ENCODE measurements at regions not wholly inside any gene's neighbourhood (a gene's known extent, or its start where the extent isn't known, plus 50 kb on each side); places are given as distances from the start of the nearest gene placed in this dataset.
"Not testable (repeated sequence)": the region's sequence is repeated elsewhere in the genome, so short reads cannot be mapped to it uniquely, and the experiment has no call there.

DNA sequence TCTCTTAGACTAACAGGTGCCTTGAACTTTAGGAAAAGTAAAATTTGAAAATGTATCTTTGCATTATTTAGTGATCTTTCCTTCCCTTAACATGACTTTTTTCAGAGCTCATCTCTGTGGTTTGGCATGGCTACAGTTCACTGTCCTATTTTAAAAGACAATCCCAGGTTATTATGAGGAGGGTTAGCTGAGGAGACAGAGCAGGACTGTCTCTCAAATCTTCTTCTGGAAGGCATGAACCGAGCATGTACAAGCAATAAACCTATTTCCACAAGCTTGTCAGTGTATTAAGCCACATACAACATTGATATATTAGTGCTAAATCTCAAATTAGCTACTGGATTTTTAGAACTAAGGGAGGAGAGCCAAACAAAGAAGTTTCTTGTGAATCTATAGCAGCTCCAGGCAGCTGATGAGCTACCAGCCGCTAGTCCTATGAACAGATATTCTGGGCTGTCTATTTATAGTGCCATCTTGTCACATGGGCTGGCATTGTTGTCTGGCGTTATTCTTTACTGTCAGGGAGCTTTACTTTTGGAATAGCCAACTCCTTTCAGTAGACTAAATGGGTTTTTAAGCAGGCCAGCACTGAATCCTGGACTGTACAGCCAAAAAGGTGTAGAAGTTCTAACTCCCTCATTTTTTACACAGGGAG, 171.2 kb upstream of the ACTBL2 start:
- DNase-seq, result no peak

DNA sequence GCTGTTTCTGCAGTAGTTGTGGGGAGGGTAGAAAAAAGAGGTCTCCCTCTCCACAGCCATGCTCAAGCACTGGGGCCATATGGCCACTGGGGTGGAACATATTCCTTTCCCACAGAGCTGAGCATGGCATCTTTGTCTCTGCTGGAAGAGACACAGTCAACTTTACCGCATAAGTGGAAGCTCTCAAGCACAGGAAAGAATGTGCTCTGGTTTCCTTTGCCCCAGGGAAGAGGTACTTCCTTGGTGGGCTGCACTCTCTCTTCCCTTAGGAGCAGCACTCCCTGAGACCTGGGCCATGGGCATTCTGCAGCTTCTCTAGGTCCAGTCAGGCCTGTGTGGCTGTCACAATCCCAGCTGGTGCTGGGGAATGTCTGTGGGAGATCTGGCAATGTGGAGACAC, 168.5 kb upstream of the ACTBL2 start:
- DNase-seq, result no peak

DNA sequence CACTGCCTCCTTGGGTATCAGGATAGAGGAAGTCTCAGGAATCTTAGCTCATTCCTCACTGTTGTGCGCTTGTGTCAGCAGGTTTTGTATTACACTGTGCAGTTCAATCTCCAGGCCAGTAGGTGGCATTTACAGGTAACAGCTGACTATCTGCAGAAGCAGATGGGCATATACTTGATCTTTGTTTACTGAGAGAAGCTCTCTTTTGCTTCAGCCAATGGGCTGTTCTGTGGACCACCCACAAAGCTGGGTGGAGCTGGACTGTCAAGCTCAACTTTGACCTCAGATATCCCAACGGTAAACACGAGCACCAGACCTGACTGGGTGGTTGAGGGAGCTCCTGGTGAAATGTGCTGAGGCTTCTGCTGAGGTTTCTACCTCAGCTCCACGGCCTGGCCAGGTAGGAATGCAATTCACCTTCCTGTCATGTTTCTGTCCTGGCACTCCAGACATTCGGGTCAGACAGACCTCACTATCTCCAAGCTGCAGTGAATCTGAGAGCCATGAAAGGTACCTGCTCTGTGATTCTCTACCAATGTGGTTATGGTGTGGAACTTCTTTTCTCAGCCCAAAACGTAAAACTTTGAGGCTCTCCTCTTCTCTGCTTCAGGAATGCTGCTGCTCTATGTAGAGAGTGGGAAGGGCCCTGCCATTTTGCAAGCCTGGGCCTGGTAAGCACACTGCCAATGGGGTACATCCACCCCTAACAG, 167.9 kb upstream of the ACTBL2 start:
- DNase-seq, result peak; percentile 54

DNA sequence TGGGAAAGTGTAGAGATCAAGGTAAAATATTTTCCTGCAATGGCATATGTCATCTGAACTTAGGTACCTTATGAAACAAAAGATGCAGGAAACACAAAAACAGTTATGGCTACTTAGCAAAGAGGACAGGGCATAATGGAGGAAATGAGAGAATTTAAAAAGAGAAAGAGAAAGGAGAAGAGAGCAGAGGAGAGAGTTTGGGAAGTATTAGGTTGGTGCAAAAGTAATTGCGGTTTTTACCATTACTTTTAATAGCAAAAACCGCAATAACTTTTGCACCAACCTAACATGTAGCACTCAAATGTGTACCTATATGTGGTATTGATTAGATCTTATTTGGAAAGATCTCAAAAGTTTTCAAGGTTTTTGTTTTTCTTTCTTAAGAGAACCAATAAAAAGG, 160.1 kb upstream of the ACTBL2 start:
- DNase-seq, result no peak

DNA sequence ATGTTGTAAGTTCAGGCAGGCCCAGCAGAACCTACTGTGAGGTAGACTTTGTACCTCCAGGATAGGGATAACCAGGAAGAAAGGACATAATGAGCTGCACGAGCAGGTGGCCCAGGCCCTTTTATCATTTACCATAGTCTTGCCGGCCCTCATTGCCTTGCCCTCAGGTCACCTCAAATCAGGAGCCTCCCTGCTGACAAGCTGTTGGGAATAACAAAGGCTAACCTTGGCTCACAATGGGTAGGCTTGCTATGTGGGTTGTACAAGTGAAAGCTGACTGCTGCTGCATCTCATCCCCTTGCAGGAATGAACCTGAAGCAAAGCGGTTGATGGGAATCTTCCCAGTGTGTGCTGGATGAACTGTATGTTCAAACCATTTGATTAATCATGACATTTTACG, 159.5 kb upstream of the ACTBL2 start:
- no peak for DNase-seq

DNA sequence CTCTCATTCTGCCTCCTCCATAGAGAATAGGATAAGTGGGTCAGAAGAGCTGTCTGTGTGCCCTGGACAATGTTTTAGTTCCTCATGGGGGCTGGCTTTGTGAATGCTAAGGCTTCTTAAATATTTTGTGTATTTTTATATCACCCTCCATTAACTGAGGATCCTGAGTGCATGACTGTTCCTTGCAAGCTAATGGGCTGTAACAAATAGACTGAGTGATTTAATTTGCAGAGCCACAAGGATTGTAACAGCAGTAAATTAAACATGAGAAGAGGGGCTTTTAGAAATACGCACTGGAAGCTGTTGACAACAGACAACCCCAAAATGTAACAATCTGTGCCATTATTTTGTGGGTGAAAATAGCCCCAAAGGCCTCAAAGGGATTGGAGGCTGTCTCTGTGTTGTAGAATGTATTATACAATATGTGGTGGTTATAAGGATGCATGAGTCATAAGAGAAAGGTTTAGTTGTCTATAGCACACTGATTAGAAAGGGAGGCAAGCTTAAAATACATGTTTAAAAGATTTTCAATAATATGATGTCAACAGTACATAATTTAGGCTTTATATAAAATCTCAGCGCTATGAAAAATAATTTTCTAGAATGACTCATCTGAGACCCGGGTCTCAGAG, 152.7 kb upstream of the ACTBL2 start:
- DNase-seq, result peak; percentile 23

- DNase-seq, result no peak
Measured at GRCh38 chr5:57632937-57633336, 150.3 kb upstream of the ACTBL2 start.

- not testable (repeated sequence) for DNase-seq
Measured at GRCh38 chr5:57631139-57631538, 148.5 kb upstream of the ACTBL2 start.

- no peak for DNase-seq
Measured at GRCh38 chr5:57627661-57628060, 145.1 kb upstream of the ACTBL2 start.

- peak; percentile 5 for DNase-seq
Measured at GRCh38 chr5:57626703-57627102, 144.1 kb upstream of the ACTBL2 start.

GRCh38 chr5:57621624-57622023, 139.0 kb upstream of the ACTBL2 start:
- DNase-seq, result no peak

- DNase-seq, result no peak
Measured at GRCh38 chr5:57618767-57619381, 136.3 kb upstream of the ACTBL2 start.

DNA sequence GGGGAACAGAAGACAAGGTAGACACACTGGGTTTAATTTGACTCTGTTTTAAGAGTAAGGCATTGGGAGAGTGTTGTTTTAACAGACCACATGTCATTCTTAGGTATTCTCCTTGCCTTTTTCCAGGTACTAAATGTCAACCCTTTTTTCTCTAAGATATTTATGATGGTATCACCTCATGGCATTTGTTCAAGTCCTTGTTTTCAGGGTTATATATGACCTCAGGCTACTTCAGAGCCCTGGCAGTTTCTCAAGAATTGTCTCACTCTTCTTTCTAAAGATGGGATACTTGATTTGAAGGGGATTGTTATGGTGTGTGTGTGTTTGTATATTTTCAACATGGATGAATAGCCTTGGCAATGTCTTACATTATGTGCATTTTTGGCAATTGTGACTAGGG, 131.1 kb upstream of the ACTBL2 start:
- peak; percentile 5 for DNase-seq

DNA sequence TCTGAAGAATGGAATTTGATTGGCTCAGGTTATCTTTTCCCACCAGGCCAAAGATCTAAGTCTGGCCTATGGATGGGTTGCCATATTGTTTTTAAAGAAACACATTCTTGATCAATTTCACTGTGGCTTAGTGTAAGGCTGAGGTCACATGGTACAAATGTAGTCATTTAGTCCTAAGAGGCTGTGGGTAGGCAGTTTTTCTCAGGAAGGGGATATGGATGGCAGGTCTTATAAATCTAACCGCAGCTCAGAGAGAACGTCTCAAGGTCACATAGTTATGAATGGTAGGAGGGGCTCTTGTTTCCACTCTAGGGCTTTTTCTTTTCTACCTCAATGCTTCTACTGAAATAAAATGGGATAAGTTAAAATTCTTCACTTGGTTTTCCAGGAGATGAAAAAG, 128.6 kb upstream of the ACTBL2 start:
- peak; percentile 4 for DNase-seq

DNA sequence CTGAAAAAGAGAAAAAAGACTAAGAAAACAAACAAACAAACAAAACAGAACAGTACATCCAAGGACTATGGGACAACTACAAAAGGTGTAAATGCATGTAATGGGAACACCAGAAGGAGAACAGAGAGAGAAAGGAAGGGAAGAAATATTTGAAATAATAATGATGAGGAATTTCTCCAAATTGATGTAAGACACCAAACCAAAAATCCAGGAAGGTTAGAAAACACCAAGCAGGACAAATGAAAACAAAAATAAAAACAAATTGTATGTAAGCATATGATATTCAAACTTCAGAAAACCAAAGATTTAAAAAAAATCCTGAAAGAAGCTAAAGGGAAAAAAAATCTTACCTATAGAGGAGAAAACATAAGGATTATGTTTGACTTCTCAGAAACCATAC, 125.9 kb upstream of the ACTBL2 start:
- DNase-seq, result no peak

- DNase-seq, result no peak
Measured at GRCh38 chr5:57601996-57602395, 119.4 kb upstream of the ACTBL2 start.

- DNase-seq, result peak; percentile 14
Measured at GRCh38 chr5:57600321-57600720, 117.7 kb upstream of the ACTBL2 start.

- DNase-seq, result peak; percentile 77
Measured at GRCh38 chr5:57598756-57599155, 116.1 kb upstream of the ACTBL2 start.

DNA sequence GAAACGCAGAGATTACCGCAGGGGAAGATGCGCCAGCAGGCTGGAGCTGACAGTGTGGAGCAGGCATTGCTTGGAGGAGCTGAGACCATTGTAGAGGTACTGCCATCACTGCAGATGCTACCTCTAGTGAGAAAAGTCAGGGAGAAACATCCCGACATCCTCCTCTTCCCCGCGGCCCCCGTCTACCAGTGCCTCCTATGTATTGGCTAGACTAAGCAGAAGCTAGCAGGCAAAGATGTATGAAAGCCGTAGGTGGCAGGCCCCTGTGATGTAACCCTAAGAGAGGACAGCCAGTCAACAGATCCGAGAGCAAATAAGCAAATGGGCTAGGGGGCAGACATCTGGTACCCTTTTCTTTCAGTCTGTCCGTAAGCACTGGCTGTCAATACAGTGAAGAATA, 115.5 kb upstream of the ACTBL2 start:
- no peak for DNase-seq

GRCh38 chr5:57595523-57595991, 112.9 kb upstream of the ACTBL2 start:
- DNase-seq, result no peak

GRCh38 chr5:57594436-57594835, 111.8 kb upstream of the ACTBL2 start:
- DNase-seq, result no peak

DNA sequence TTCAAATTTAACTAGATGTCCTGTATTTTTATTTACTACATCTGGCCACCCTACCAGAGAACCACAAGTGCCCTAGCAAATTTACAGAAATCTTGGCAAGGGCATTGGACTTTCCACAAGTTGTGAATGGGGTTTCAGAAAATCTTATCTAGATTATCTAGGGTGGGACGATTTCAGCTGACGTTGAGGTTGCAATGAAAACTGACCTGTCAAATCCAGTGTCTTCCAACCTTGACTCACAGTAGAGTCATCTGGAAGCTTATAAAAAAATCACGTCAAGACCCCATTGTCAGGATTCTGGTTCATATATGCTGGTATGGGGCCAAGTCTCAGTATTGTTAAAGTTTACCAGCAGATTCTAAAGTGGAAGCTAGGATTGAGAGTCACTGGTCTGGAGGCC, 109.6 kb upstream of the ACTBL2 start:
- no peak for DNase-seq

DNA sequence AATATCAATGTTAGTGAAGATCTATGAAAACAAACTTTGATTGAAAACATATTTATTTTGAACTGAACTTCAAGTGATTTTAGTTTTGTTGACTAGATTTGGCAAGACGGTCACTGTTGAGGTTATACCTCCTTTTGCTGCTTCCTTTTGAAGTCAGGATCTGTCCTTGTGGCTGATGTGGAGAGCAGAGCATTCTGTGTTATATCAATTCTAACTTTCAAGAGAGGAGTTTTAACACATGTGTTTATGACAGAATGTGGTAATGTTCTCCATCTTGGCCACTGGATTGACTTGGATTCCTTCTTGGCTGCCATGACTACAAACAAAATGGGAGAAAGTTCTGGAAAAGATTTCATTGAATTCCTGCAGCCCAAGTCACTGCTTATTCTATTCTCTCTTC, 104.0 kb upstream of the ACTBL2 start:
- no peak for DNase-seq

All from fibroblast of skin of abdomen (primary cell).